ENCODE measurements at regions not wholly inside any gene's neighbourhood (a gene's known extent, or its start where the extent isn't known, plus 50 kb on each side); places are given as distances from the start of the nearest gene placed in this dataset.

- no peak for DNase-seq (ENCODE audit: low spot score)
Measured at GRCh38 chr22:49368221-49368975, 459.3 kb downstream of the BRD1 start.

GRCh38 chr22:49367041-49367697, 460.5 kb downstream of the BRD1 start:
- DNase-seq (ENCODE audit: low spot score): no peak

GRCh38 chr22:49366437-49366836, 461.2 kb downstream of the BRD1 start:
- no peak for DNase-seq (ENCODE audit: low spot score)

- DNase-seq (ENCODE audit: low spot score): no peak
Measured at GRCh38 chr22:49365910-49366309, 461.8 kb downstream of the BRD1 start.

GRCh38 chr22:49365191-49365837, 462.4 kb downstream of the BRD1 start:
- DNase-seq (ENCODE audit: low spot score): no peak

- no peak for DNase-seq (ENCODE audit: low spot score)
Measured at GRCh38 chr22:49364398-49364797, 463.3 kb downstream of the BRD1 start.

GRCh38 chr22:49363526-49364230, 464.0 kb downstream of the BRD1 start:
- no peak for DNase-seq (ENCODE audit: low spot score)

GRCh38 chr22:49362211-49362839, 465.3 kb downstream of the BRD1 start:
- DNase-seq (ENCODE audit: low spot score): no peak

GRCh38 chr22:49361164-49361563, 466.5 kb downstream of the BRD1 start:
- no peak for DNase-seq (ENCODE audit: low spot score)

GRCh38 chr22:49360746-49361145, 466.9 kb downstream of the BRD1 start:
- DNase-seq (ENCODE audit: low spot score): no peak

- DNase-seq (ENCODE audit: low spot score): no peak
Measured at GRCh38 chr22:49359076-49359475, 468.6 kb downstream of the BRD1 start.

- no peak for DNase-seq (ENCODE audit: low spot score)
Measured at GRCh38 chr22:49357661-49358440, 469.8 kb downstream of the BRD1 start.

GRCh38 chr22:49356428-49356827, 471.2 kb downstream of the BRD1 start:
- DNase-seq (ENCODE audit: low spot score): no peak

- DNase-seq (ENCODE audit: low spot score): no peak
Measured at GRCh38 chr22:49355211-49355920, 472.3 kb downstream of the BRD1 start.

GRCh38 chr22:49354516-49355210, 473.0 kb downstream of the BRD1 start:
- no peak for DNase-seq (ENCODE audit: low spot score)

GRCh38 chr22:49353235-49353634, 474.4 kb downstream of the BRD1 start:
- no peak for DNase-seq (ENCODE audit: low spot score)

GRCh38 chr22:49352361-49353169, 475.1 kb downstream of the BRD1 start:
- DNase-seq (ENCODE audit: low spot score): no peak

- DNase-seq (ENCODE audit: low spot score): no peak
Measured at GRCh38 chr22:49351761-49352227, 475.9 kb downstream of the BRD1 start.

Measured in AG08396 (cell line).